ENCODE measurements at regions not wholly inside any gene's neighbourhood (a gene's known extent, or its start where the extent isn't known, plus 50 kb on each side); places are given as distances from the start of the nearest gene placed in this dataset.

DNA sequence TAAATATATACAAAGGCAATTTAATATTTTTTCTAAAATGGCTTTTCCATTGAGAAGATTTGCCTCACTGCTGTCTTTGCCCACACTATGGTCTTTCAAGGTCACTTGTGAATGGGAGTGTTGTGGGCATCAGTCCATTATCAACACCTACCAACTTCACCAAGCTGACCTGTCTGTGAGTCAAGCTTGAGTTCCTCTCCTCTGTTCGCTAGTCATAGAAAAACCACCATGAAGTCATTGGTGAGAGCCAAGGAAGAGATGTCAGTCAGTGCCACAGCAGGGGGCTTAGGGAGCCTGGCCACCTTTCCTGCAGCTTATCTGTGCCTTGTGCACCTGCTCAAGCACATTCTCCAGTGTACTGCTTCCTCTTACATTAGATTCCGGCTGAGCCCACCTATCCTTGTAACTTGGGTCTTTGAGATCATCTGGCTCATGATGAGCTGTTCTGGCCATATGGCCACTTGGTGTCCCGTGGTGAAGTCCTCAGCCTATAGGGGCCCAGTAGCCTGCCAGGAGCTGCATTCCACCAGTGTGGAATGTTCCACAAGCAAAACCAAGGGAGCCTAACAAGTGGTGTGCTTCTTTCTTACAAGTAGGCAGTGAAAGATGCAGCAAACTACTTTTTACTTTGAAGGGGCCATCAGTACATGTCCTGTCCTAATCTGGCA is 80.8 kb upstream of the C12orf71 start:
- TF ChIP-seq, protein P1, sequence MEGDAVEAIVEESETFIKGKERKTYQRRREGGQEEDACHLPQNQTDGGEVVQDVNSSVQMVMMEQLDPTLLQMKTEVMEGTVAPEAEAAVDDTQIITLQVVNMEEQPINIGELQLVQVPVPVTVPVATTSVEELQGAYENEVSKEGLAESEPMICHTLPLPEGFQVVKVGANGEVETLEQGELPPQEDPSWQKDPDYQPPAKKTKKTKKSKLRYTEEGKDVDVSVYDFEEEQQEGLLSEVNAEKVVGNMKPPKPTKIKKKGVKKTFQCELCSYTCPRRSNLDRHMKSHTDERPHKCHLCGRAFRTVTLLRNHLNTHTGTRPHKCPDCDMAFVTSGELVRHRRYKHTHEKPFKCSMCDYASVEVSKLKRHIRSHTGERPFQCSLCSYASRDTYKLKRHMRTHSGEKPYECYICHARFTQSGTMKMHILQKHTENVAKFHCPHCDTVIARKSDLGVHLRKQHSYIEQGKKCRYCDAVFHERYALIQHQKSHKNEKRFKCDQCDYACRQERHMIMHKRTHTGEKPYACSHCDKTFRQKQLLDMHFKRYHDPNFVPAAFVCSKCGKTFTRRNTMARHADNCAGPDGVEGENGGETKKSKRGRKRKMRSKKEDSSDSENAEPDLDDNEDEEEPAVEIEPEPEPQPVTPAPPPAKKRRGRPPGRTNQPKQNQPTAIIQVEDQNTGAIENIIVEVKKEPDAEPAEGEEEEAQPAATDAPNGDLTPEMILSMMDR (conservative IDR thresholded peaks at IDR 0.05) = no peak
- no peak for TF ChIP-seq ZFX (IDR thresholded peaks at IDR 0.05)
